HCT116 (cell line): ENCODE measurements at regions not wholly inside any gene's neighbourhood (a gene's known extent, or its start where the extent isn't known, plus 50 kb on each side); places are given as distances from the start of the nearest gene placed in this dataset.

Experiments used
- ATAC-seq: fragments of 200-7000 bp; cut with Tn5 transposase; 2 replicates; pipeline ENCODE4 v1.9.1; 2020; ENCODE audit warnings: mild to moderate bottlenecking, moderate library complexity
- BruUV-seq: library from RNA; stranded (reverse); fragments of 400-500 nt; replicated peaks from 2 replicates; lab custom pipeline; 2021; lab: Mats Ljungman, UMichigan
- CTCF ChIA-PET: fragments of 300-600 bp; sonication (Branson Sonifier 250); formaldehyde crosslinking; loops from one replicate; lab custom pipeline; 2021; ENCODE audit warnings: antibody characterized with exemption; lab: Charles Lee
- POLR2A ChIA-PET: fragments of 300-600, 350-600 bp; sonication (Branson Sonifier 250); formaldehyde crosslinking; loops from one replicate; lab custom pipeline; 2021; ENCODE audit warnings: antibody characterized with exemption; lab: Charles Lee
- RAD21 ChIA-PET, 2 experiments: fragments of 300-600 bp; sonication (Branson Sonifier 250); formaldehyde crosslinking; loops; one replicate each; lab custom pipeline; 2023; ENCODE audit warnings: low total read pairs in 2 of 2; ENCODE audit not compliant: uncharacterized antibody in 2 of 2, unreplicated experiment in 2 of 2, low non-redundant PET in 1 of 2; lab: Charles Lee
- DNase-seq: peaks from one replicate; pipeline ENCODE4 v3.0.0-alpha.2; 2010; ENCODE audit warnings: low read depth, low spot score
- H2AFZ ChIP-seq: fragments of 200-600 bp; shearing (Covaris generic), sonication (generic); 2 replicates; pipeline ENCODE4 v1.6.1; 2017; ENCODE audit warnings: low read depth, mixed run types, mixed read lengths, antibody characterized with exemption, low read length; ENCODE audit not compliant: poor library complexity, severe bottlenecking
- H3K27ac ChIP-seq: 2 replicates; pipeline ENCODE4 v1.5.1; 2012; ENCODE audit warnings: low read depth, low read length
- H3K27me3 ChIP-seq: fragments of 200-600 bp; sonication (generic); 2 replicates; pipeline ENCODE4 v1.6.1; 2016; ENCODE audit warnings: mixed run types, low read length, mixed read lengths; ENCODE audit not compliant: insufficient read depth
- H3K36me3 ChIP-seq, 2 experiments: fragments of 200-500 bp in 1 of 2; fragments of 200-600 bp in 1 of 2; sonication (Bioruptor generic) in 1 of 2; sonication (generic) in 1 of 2; 2 replicates each; pipeline versions ENCODE4 v1.5.1 to v1.6.1; 2014 to 2016; ENCODE audit warnings: low read length in 2 of 2, inconsistent platforms in 1 of 2, mixed read lengths in 1 of 2, mixed run types in 1 of 2; ENCODE audit not compliant: insufficient read depth in 2 of 2, control insufficient read depth in 1 of 2
- H3K4me1 ChIP-seq, 2 experiments: fragments of 200-600 bp in 1 of 2; sonication (generic) in 1 of 2; 2 replicates each; pipeline versions ENCODE4 v1.5.1 to v1.6.1; 2012 to 2017; ENCODE audit warnings: low read length in 2 of 2, inconsistent platforms in 1 of 2, mild to moderate bottlenecking in 1 of 2, mixed read lengths in 1 of 2, mixed run types in 1 of 2, moderate library complexity in 1 of 2; ENCODE audit not compliant: insufficient read depth in 2 of 2, control insufficient read depth in 1 of 2
- H3K4me2 ChIP-seq: fragments of 200-600 bp; sonication (generic); 2 replicates; pipeline ENCODE4 v1.6.1; 2017; ENCODE audit warnings: mixed run types, low read length, mixed read lengths
- H3K4me3 ChIP-seq, 2 experiments: fragments of 200-600 bp in 1 of 2; sonication (generic) in 1 of 2; replicated peaks in 1 of 2; 2 replicates each; pipeline ENCODE4 v1.5.1; 2011 to 2016; ENCODE audit warnings: low read length in 2 of 2, control low read depth in 1 of 2, low read depth in 1 of 2, mild to moderate bottlenecking in 1 of 2, mixed read lengths in 1 of 2, mixed run types in 1 of 2
- H3K79me2 ChIP-seq: fragments of 200-600 bp; sonication (generic); 2 replicates; pipeline ENCODE4 v1.6.1; 2017; ENCODE audit warnings: mild to moderate bottlenecking, mixed run types, low read length, moderate library complexity, mixed read lengths; ENCODE audit not compliant: insufficient read depth
- H3K9ac ChIP-seq: fragments of 200-600 bp; sonication (generic); 2 replicates; pipeline ENCODE4 v1.6.1; 2016; ENCODE audit warnings: low read length, mixed read lengths
- H3K9me2 ChIP-seq: fragments of 200-600 bp; sonication (generic), shearing (Covaris generic); 2 replicates; pipeline ENCODE4 v1.6.1; 2017; ENCODE audit warnings: mixed run types, mild to moderate bottlenecking, moderate library complexity; ENCODE audit not compliant: insufficient read depth
- H3K9me3 ChIP-seq, 2 experiments: fragments of 200-500 bp in 1 of 2; fragments of 200-600 bp in 1 of 2; sonication (Bioruptor generic) in 1 of 2; sonication (generic) in 1 of 2; 2 replicates each; pipeline ENCODE4 v1.6.1; 2014 to 2017; ENCODE audit warnings: low read length in 2 of 2, mixed read lengths in 2 of 2, inconsistent platforms in 1 of 2, low read depth in 1 of 2, mild to moderate bottlenecking in 1 of 2, mixed run types in 1 of 2, moderate library complexity in 1 of 2; ENCODE audit not compliant: control insufficient read depth in 1 of 2, insufficient read depth in 1 of 2
- H4K20me1 ChIP-seq: fragments of 200-600 bp; sonication (generic), shearing (Covaris generic); 2 replicates; pipeline ENCODE4 v1.6.1; 2017; ENCODE audit warnings: mixed run types, mild to moderate bottlenecking, moderate library complexity; ENCODE audit not compliant: insufficient read depth
- CBX3 ChIP-seq: IDR thresholded peaks from 2 replicates; pipeline ENCODE4 v1.6.1; 2012; ENCODE audit warnings: low read depth
- CEBPB ChIP-seq: IDR thresholded peaks from 2 replicates; pipeline ENCODE4 v1.6.1; 2012; ENCODE audit warnings: low read depth
- EGR1 ChIP-seq: IDR thresholded peaks from 2 replicates; pipeline ENCODE4 v1.6.1; 2012; ENCODE audit warnings: low read depth
- EZH2phosphoT487 ChIP-seq: fragments of 200-600 bp; IDR thresholded peaks from 2 replicates; pipeline ENCODE4 v1.6.1; 2018; ENCODE audit warnings: antibody characterized with exemption, borderline replicate concordance
- FOSL1 ChIP-seq: IDR thresholded peaks from 2 replicates; pipeline ENCODE4 v1.6.1; 2012; ENCODE audit warnings: low read depth
- JUND ChIP-seq: IDR thresholded peaks from 2 replicates; pipeline ENCODE4 v1.6.1; 2012
- POLR2AphosphoS5 ChIP-seq: IDR thresholded peaks from 2 replicates; pipeline ENCODE4 v1.6.1; 2011; ENCODE audit warnings: mild to moderate bottlenecking, low read depth, low read length, moderate library complexity
- RAD21 ChIP-seq: IDR thresholded peaks from 2 replicates; pipeline ENCODE4 v1.6.1; 2012; ENCODE audit warnings: low read depth, mild to moderate bottlenecking
- SP1 ChIP-seq: IDR thresholded peaks from 2 replicates; pipeline ENCODE4 v1.6.1; 2012; ENCODE audit warnings: low read depth
- SRF ChIP-seq: IDR thresholded peaks from 2 replicates; pipeline ENCODE4 v1.6.1; 2012; ENCODE audit warnings: low read depth
- YY1 ChIP-seq: IDR thresholded peaks from 2 replicates; pipeline ENCODE4 v1.6.1; 2011; ENCODE audit warnings: low read length, low read depth, moderate library complexity, mild to moderate bottlenecking; ENCODE audit not compliant: insufficient replicate concordance; ENCODE audit errors: extremely low read depth
- ZFX ChIP-seq: fragments of 450-650 bp; IDR thresholded peaks from 2 replicates; pipeline ENCODE4 v1.6.1; 2017
- ZNF274 ChIP-seq: fragments of 200-500 bp; sonication (Bioruptor generic); IDR thresholded peaks from 2 replicates; pipeline ENCODE4 v1.6.1; 2014; ENCODE audit warnings: mild to moderate bottlenecking, low read depth, low read length, inconsistent platforms
- intact Hi-C: fragments of 100-400 bp; cut with micrococcal nuclease; formaldehyde crosslinking; loops from 2 replicates; pipeline ENCODE4 v1.10.0; 2022
- TF ChIP-seq, protein P1 (sequence below): IDR thresholded peaks from 2 replicates; pipeline ENCODE4 v1.6.1; 2012; ENCODE audit warnings: low read depth
- TF ChIP-seq, protein P2 (sequence below): IDR thresholded peaks from 2 replicates; pipeline ENCODE4 v1.6.1; 2012
- TF ChIP-seq, protein P3 (sequence below): IDR thresholded peaks from 2 replicates; pipeline ENCODE4 v1.6.1; 2012

DNA sequence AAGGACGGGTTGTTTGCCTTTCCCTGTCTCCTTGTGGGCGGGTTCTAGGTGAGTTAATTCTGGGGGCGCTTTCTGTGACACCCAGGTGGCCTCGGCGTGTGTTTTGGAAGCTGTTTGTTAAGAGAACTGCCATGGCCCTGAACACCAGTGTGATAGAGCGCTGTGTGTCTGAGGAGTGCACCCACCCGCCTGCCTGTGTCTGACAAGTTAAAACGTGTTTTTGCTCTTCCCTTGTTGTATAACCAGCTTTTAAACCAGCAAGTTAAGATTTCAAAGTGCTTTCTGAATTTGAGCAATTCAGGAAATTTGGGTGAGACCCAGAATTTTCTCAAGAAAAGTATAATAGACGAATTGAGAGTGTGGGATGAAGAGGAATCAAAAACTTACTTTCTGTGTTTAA is 55.2 kb upstream of the HGFAC start:
- Histone ChIP-seq H3K27ac (no peak overlapping the region), H3K9me3 (no peaks in the 10 kb centered on the region; a peak in 1 of 4 replicates), H3K4me2 (no peak overlapping the region), H3K36me3 (no peaks in the 10 kb centered on the region), H3K79me2 (no peaks in the 10 kb centered on the region), H4K20me1 (no peaks in the 10 kb centered on the region), H3K9me2 (no peaks in the 10 kb centered on the region), H3K9ac (no peak overlapping the region), H3K27me3 (no peaks in the 10 kb centered on the region), H3K4me3 (no peak overlapping the region), H2AFZ (no peak overlapping the region), H3K4me1 (peaks cover 0 to 7% of the 10 kb centered on the region in 2 experiments; a peak in 1 of 4 replicates)
- ChIA-PET POLR2A (no interaction called here), RAD21 (no interaction called here), CTCF (no interaction called here)
- TF ChIP-seq CBX3 (no peak), YY1 (no peak), FOSL1 (no peak), CEBPB (no peak), ZFX (no peak), SRF (no peak), SP1 (no peak), ZNF274 (no peak), EZH2phosphoT487 (no peak), POLR2AphosphoS5 (no peak), EGR1 (no peak), JUND (no peak), RAD21 (no peak)
- TF ChIP-seq, protein P1, sequence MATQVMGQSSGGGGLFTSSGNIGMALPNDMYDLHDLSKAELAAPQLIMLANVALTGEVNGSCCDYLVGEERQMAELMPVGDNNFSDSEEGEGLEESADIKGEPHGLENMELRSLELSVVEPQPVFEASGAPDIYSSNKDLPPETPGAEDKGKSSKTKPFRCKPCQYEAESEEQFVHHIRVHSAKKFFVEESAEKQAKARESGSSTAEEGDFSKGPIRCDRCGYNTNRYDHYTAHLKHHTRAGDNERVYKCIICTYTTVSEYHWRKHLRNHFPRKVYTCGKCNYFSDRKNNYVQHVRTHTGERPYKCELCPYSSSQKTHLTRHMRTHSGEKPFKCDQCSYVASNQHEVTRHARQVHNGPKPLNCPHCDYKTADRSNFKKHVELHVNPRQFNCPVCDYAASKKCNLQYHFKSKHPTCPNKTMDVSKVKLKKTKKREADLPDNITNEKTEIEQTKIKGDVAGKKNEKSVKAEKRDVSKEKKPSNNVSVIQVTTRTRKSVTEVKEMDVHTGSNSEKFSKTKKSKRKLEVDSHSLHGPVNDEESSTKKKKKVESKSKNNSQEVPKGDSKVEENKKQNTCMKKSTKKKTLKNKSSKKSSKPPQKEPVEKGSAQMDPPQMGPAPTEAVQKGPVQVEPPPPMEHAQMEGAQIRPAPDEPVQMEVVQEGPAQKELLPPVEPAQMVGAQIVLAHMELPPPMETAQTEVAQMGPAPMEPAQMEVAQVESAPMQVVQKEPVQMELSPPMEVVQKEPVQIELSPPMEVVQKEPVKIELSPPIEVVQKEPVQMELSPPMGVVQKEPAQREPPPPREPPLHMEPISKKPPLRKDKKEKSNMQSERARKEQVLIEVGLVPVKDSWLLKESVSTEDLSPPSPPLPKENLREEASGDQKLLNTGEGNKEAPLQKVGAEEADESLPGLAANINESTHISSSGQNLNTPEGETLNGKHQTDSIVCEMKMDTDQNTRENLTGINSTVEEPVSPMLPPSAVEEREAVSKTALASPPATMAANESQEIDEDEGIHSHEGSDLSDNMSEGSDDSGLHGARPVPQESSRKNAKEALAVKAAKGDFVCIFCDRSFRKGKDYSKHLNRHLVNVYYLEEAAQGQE, result no peak
- TF ChIP-seq, protein P2, sequence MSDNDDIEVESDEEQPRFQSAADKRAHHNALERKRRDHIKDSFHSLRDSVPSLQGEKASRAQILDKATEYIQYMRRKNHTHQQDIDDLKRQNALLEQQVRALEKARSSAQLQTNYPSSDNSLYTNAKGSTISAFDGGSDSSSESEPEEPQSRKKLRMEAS, result no peak
- TF ChIP-seq, protein P3, sequence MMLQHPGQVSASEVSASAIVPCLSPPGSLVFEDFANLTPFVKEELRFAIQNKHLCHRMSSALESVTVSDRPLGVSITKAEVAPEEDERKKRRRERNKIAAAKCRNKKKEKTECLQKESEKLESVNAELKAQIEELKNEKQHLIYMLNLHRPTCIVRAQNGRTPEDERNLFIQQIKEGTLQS, result no peak
- intact Hi-C loops, result no loop called here
- no peak for DNase-seq
- ATAC-seq, result no peak
- BruUV-seq, result no TSS peak
